Erythroblast (primary cell): ENCODE measurements at regions not wholly inside any gene's neighbourhood (a gene's known extent, or its start where the extent isn't known, plus 50 kb on each side); places are given as distances from the start of the nearest gene placed in this dataset.

Source experiments
- GATA1 ChIP-seq: IDR thresholded peaks from 2 replicates; pipeline ENCODE4 v1.6.1; 2011; ENCODE audit warnings: low read depth, mild to moderate bottlenecking, control low read depth, low read length, moderate library complexity
- POLR2A ChIP-seq: IDR thresholded peaks from 2 replicates; pipeline ENCODE4 v1.6.1; 2011; ENCODE audit warnings: mild to moderate bottlenecking, low read length

- no peak for TF ChIP-seq POLR2A
- TF ChIP-seq GATA1, result no peak
Observed at GRCh38 chr3:99287876-99288275, 350.5 kb upstream of the COL8A1 start.
